ENCODE measurements at regions not wholly inside any gene's neighbourhood (a gene's known extent, or its start where the extent isn't known, plus 50 kb on each side); places are given as distances from the start of the nearest gene placed in this dataset.

GRCh38 chr12:27148373-27148772 lies 66.0 kb upstream of the C12orf71 start:
- Histone ChIP-seq H3K4me3 (replicated peaks; ENCODE audit: insufficient read depth, low read length) (no peak overlapping the region), H3K27ac (replicated peaks) (no peak overlapping the region), H3K27me3 (ENCODE audit: insufficient read depth, poor library complexity, severe bottlenecking) (no peaks in the 10 kb centered on the region)
- TF ChIP-seq REST (IDR thresholded peaks at IDR 0.05; ENCODE audit: insufficient replicate concordance, low read depth) (no peak), SPI1 (IDR thresholded peaks at IDR 0.05; ENCODE audit: borderline replicate concordance, low read depth) (peak; percentile 67; the same call in 1 of the 2 replicates), POLR2AphosphoS5 (IDR thresholded peaks at IDR 0.05; ENCODE audit: low read depth) (no peak), CTCF (IDR thresholded peaks at IDR 0.05; ENCODE audit: insufficient read depth, low read length) (no peak), GABPA (IDR thresholded peaks at IDR 0.05; ENCODE audit: low read depth) (no peak)
- no peak for DNase-seq (ENCODE audit: low read depth in 1 of 2, low spot score in 1 of 2)

GRCh38 chr12:27148791-27149190 lies 66.4 kb upstream of the C12orf71 start:
- Histone ChIP-seq H3K27ac (replicated peaks) (no peak overlapping the region), H3K27me3 (ENCODE audit: insufficient read depth, poor library complexity, severe bottlenecking) (no peaks in the 10 kb centered on the region), H3K4me3 (replicated peaks; ENCODE audit: insufficient read depth, low read length) (no peak overlapping the region)
- DNase-seq (ENCODE audit: low read depth in 1 of 2, low spot score in 1 of 2), result no peak
- TF ChIP-seq REST (IDR thresholded peaks at IDR 0.05; ENCODE audit: insufficient replicate concordance, low read depth) (no peak), GABPA (IDR thresholded peaks at IDR 0.05; ENCODE audit: low read depth) (no peak), CTCF (IDR thresholded peaks at IDR 0.05; ENCODE audit: insufficient read depth, low read length) (no peak), SPI1 (IDR thresholded peaks at IDR 0.05; ENCODE audit: borderline replicate concordance, low read depth) (no peak), POLR2AphosphoS5 (IDR thresholded peaks at IDR 0.05; ENCODE audit: low read depth) (no peak)

- Histone ChIP-seq H3K27ac (replicated peaks) (peak overlapping the region; percentile 21), H3K27me3 (ENCODE audit: insufficient read depth, poor library complexity, severe bottlenecking) (no peaks in the 10 kb centered on the region), H3K4me3 (replicated peaks; ENCODE audit: insufficient read depth, low read length) (no peak overlapping the region)
- DNase-seq (ENCODE audit: low read depth in 1 of 2, low spot score in 1 of 2), result peak in 1 of 2 experiments; percentile 22
- TF ChIP-seq GABPA (IDR thresholded peaks at IDR 0.05; ENCODE audit: low read depth), result 0 out of 2 replicates have a peak, but pooled peaks have one; percentile 34
- TF ChIP-seq CTCF (IDR thresholded peaks at IDR 0.05; ENCODE audit: insufficient read depth, low read length), result no peak
Measured at GRCh38 chr12:27151479-27151878, 69.1 kb upstream of the C12orf71 start.

GRCh38 chr12:27158297-27158696 lies 75.9 kb upstream of the C12orf71 start:
- Histone ChIP-seq H3K27me3 (ENCODE audit: insufficient read depth, poor library complexity, severe bottlenecking) (no peaks in the 10 kb centered on the region), H3K4me3 (replicated peaks; ENCODE audit: insufficient read depth, low read length) (no peak overlapping the region), H3K27ac (replicated peaks) (no peak overlapping the region)
- no peak for TF ChIP-seq POLR2AphosphoS5 (IDR thresholded peaks at IDR 0.05; ENCODE audit: low read depth)
- no peak for TF ChIP-seq REST (IDR thresholded peaks at IDR 0.05; ENCODE audit: insufficient replicate concordance, low read depth)
- no peak for TF ChIP-seq CTCF (IDR thresholded peaks at IDR 0.05; ENCODE audit: insufficient read depth, low read length)
- no peak for TF ChIP-seq SPI1 (IDR thresholded peaks at IDR 0.05; ENCODE audit: borderline replicate concordance, low read depth)
- no peak for TF ChIP-seq GABPA (IDR thresholded peaks at IDR 0.05; ENCODE audit: low read depth)
- DNase-seq (ENCODE audit: low read depth in 1 of 2, low spot score in 1 of 2), result no peak
